Neutrophil (primary cell): ENCODE measurements at regions not wholly inside any gene's neighbourhood (a gene's known extent, or its start where the extent isn't known, plus 50 kb on each side); places are given as distances from the start of the nearest gene placed in this dataset.

ENCODE experiments used
- H3K27ac ChIP-seq: fragments of 200-600 bp; sonication (generic); 2 replicates; pipeline ENCODE4 v1.5.1; 2016; ENCODE audit warnings: mild to moderate bottlenecking, moderate library complexity
- H3K27me3 ChIP-seq: fragments of 200-600 bp; sonication (generic); 2 replicates; pipeline ENCODE4 v1.6.0; 2016; ENCODE audit warnings: mild to moderate bottlenecking
- H3K36me3 ChIP-seq: fragments of 200-600 bp; sonication (generic); 2 replicates; pipeline ENCODE4 v1.5.1; 2017
- H3K4me1 ChIP-seq, 2 experiments: fragments of 200-600 bp in 1 of 2; sonication (generic) in 1 of 2; 1 replicate in 1 of 2; 2 replicates in 1 of 2; pipeline versions ENCODE4 v1.5.1 to v1.6.1; 2013 to 2016; ENCODE audit warnings: low read depth in 1 of 2, low read length in 1 of 2, mild to moderate bottlenecking in 1 of 2, moderate library complexity in 1 of 2; ENCODE audit not compliant: control insufficient read depth in 1 of 2, insufficient read depth in 1 of 2
- H3K4me3 ChIP-seq, 2 experiments: fragments of 200-600 bp in 1 of 2; sonication (generic) in 1 of 2; 1 replicate in 1 of 2; 2 replicates in 1 of 2; pipeline ENCODE4 v1.5.1; 2013 to 2016; ENCODE audit warnings: low read depth in 1 of 2, low read length in 1 of 2, mild to moderate bottlenecking in 1 of 2, moderate library complexity in 1 of 2
- H3K9me3 ChIP-seq: fragments of 200-600 bp; sonication (generic); 2 replicates; pipeline ENCODE4 v1.5.1; 2016
- TF ChIP-seq, protein P1 (sequence below): fragments of 200-600 bp; sonication (generic); IDR thresholded peaks from 2 replicates; pipeline ENCODE4 v1.5.1; 2016; ENCODE audit warnings: antibody characterized with exemption

GRCh38 chr7:41769162-41769561, 66.3 kb upstream of the INHBA start:
- no peak overlapping the region for H3K27ac ChIP-seq
- H3K4me1 ChIP-seq: no peaks in the 10 kb centered on the region
- no peaks in the 10 kb centered on the region for H3K27me3 ChIP-seq
- no peaks in the 10 kb centered on the region for H3K9me3 ChIP-seq
- no peaks in the 10 kb centered on the region for H3K36me3 ChIP-seq
- no peak overlapping the region for H3K4me3 ChIP-seq
- TF ChIP-seq, protein P1, sequence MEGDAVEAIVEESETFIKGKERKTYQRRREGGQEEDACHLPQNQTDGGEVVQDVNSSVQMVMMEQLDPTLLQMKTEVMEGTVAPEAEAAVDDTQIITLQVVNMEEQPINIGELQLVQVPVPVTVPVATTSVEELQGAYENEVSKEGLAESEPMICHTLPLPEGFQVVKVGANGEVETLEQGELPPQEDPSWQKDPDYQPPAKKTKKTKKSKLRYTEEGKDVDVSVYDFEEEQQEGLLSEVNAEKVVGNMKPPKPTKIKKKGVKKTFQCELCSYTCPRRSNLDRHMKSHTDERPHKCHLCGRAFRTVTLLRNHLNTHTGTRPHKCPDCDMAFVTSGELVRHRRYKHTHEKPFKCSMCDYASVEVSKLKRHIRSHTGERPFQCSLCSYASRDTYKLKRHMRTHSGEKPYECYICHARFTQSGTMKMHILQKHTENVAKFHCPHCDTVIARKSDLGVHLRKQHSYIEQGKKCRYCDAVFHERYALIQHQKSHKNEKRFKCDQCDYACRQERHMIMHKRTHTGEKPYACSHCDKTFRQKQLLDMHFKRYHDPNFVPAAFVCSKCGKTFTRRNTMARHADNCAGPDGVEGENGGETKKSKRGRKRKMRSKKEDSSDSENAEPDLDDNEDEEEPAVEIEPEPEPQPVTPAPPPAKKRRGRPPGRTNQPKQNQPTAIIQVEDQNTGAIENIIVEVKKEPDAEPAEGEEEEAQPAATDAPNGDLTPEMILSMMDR: no peak

GRCh38 chr7:41763626-41764025, 60.7 kb upstream of the INHBA start:
- Histone ChIP-seq H3K4me3 (no peak overlapping the region), H3K27ac (no peak overlapping the region), H3K27me3 (no peaks in the 10 kb centered on the region), H3K36me3 (no peaks in the 10 kb centered on the region), H3K4me1 (no peaks in the 10 kb centered on the region), H3K9me3 (no peaks in the 10 kb centered on the region)
- TF ChIP-seq, protein P1: no peak

DNA sequence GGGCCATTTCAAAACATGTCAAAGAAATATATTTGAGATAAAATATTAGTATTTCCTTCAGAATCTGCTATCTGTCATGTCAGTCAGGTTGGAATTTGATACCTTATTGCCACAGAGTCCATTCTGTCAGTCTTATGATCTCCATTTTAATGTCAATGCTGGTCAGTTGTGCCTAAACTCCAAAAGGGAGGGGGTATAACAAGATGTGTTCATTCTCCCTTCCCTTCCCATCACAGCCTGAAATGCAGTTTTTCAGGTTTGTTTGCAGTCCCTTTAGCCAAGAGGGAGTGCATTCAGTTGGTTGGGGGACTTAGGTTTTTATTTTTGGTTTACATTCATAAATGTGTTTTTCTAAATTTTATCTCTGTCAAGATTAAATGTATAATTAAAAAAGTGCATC, 59.8 kb upstream of the INHBA start:
- Histone ChIP-seq H3K36me3 (no peaks in the 10 kb centered on the region), H3K27me3 (no peaks in the 10 kb centered on the region), H3K4me1 (no peaks in the 10 kb centered on the region), H3K4me3 (no peak overlapping the region), H3K9me3 (peaks cover 2% of the 10 kb centered on the region), H3K27ac (no peak overlapping the region)
- TF ChIP-seq, protein P1: no peak

DNA sequence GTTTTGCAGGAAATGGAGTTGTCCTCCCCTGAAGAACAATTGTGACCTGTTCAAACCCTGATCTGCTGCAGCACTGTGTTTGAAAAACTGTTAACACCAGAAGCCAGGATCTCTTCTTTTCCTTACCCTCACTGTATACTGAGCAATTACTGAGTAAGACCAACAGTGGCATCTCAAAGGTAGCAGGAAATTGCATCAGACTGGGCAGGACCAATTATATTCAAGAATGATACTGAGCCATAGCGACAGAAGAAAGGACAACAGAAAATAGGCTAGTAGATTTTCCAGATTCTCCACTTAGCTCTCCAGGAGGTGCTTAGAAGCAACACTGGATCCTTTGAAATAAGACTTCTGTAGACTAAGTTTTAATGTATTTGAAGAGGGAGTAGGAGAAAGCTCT, 57.4 kb upstream of the INHBA start:
- TF ChIP-seq, protein P1: no peak
- Histone ChIP-seq H3K36me3 (no peaks in the 10 kb centered on the region), H3K4me3 (no peak overlapping the region), H3K27ac (no peak overlapping the region), H3K4me1 (no peaks in the 10 kb centered on the region), H3K9me3 (peaks cover 15% of the 10 kb centered on the region), H3K27me3 (no peaks in the 10 kb centered on the region)

DNA sequence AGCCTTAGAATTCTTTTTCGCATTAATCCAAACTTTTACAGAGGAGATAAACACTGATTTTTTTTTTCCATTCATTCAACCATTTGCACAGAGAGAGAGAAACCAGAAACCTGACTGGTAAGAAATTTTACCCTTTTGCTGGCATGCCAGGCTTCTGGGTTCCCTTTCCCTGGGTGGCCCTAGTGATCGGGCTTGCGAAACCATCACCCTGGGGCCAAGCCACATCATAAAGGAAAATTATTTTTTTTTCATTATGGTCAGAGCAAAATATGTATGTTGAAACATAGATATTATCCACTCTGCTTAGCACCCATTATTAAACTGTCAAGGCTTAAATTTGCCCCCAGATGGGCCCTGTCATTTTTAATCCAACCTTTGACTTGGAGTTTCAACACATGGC, 55.4 kb upstream of the INHBA start:
- TF ChIP-seq, protein P1: no peak
- peaks cover 15% of the 10 kb centered on the region for H3K9me3 ChIP-seq

GRCh38 chr7:41756650-41757182, 53.8 kb upstream of the INHBA start:
- Histone ChIP-seq H3K27ac (no peak overlapping the region), H3K9me3 (peaks cover 15% of the 10 kb centered on the region), H3K36me3 (no peaks in the 10 kb centered on the region), H3K27me3 (no peaks in the 10 kb centered on the region), H3K4me1 (no peaks in the 10 kb centered on the region), H3K4me3 (no peak overlapping the region)
- TF ChIP-seq, protein P1: no peak

More for the DNA sequence above, 55.4 kb upstream of the INHBA start:
- Histone ChIP-seq H3K36me3 (no peaks in the 10 kb centered on the region), H3K4me1 (no peaks in the 10 kb centered on the region), H3K27ac (no peak overlapping the region), H3K4me3 (no peak overlapping the region), H3K27me3 (no peaks in the 10 kb centered on the region)
